HCT116 (cell line): ENCODE measurements at regions not wholly inside any gene's neighbourhood (a gene's known extent, or its start where the extent isn't known, plus 50 kb on each side); places are given as distances from the start of the nearest gene placed in this dataset.

Source experiments
- ATAC-seq: fragments of 200-7000 bp; cut with Tn5 transposase; 2 replicates; pipeline ENCODE4 v1.9.1; 2020; ENCODE audit warnings: mild to moderate bottlenecking, moderate library complexity
- BruUV-seq: library from RNA; stranded (reverse); fragments of 400-500 nt; replicated peaks from 2 replicates; lab custom pipeline; 2021; lab: Mats Ljungman, UMichigan
- CTCF ChIA-PET: fragments of 300-600 bp; sonication (Branson Sonifier 250); formaldehyde crosslinking; loops from one replicate; lab custom pipeline; 2021; ENCODE audit warnings: antibody characterized with exemption; lab: Charles Lee
- POLR2A ChIA-PET: fragments of 300-600, 350-600 bp; sonication (Branson Sonifier 250); formaldehyde crosslinking; loops from one replicate; lab custom pipeline; 2021; ENCODE audit warnings: antibody characterized with exemption; lab: Charles Lee
- RAD21 ChIA-PET, 2 experiments: fragments of 300-600 bp; sonication (Branson Sonifier 250); formaldehyde crosslinking; loops; one replicate each; lab custom pipeline; 2023; ENCODE audit warnings: low total read pairs in 2 of 2; ENCODE audit not compliant: uncharacterized antibody in 2 of 2, unreplicated experiment in 2 of 2, low non-redundant PET in 1 of 2; lab: Charles Lee
- DNase-seq: peaks from one replicate; pipeline ENCODE4 v3.0.0-alpha.2; 2010; ENCODE audit warnings: low read depth, low spot score
- H2AFZ ChIP-seq: fragments of 200-600 bp; shearing (Covaris generic), sonication (generic); 2 replicates; pipeline ENCODE4 v1.6.1; 2017; ENCODE audit warnings: low read depth, mixed run types, mixed read lengths, antibody characterized with exemption, low read length; ENCODE audit not compliant: poor library complexity, severe bottlenecking
- H3K27ac ChIP-seq: 2 replicates; pipeline ENCODE4 v1.5.1; 2012; ENCODE audit warnings: low read depth, low read length
- H3K27me3 ChIP-seq: fragments of 200-600 bp; sonication (generic); 2 replicates; pipeline ENCODE4 v1.6.1; 2016; ENCODE audit warnings: mixed run types, low read length, mixed read lengths; ENCODE audit not compliant: insufficient read depth
- H3K36me3 ChIP-seq, 2 experiments: fragments of 200-500 bp in 1 of 2; fragments of 200-600 bp in 1 of 2; sonication (Bioruptor generic) in 1 of 2; sonication (generic) in 1 of 2; 2 replicates each; pipeline versions ENCODE4 v1.5.1 to v1.6.1; 2014 to 2016; ENCODE audit warnings: low read length in 2 of 2, inconsistent platforms in 1 of 2, mixed read lengths in 1 of 2, mixed run types in 1 of 2; ENCODE audit not compliant: insufficient read depth in 2 of 2, control insufficient read depth in 1 of 2
- H3K4me1 ChIP-seq, 2 experiments: fragments of 200-600 bp in 1 of 2; sonication (generic) in 1 of 2; 2 replicates each; pipeline versions ENCODE4 v1.5.1 to v1.6.1; 2012 to 2017; ENCODE audit warnings: low read length in 2 of 2, inconsistent platforms in 1 of 2, mild to moderate bottlenecking in 1 of 2, mixed read lengths in 1 of 2, mixed run types in 1 of 2, moderate library complexity in 1 of 2; ENCODE audit not compliant: insufficient read depth in 2 of 2, control insufficient read depth in 1 of 2
- H3K4me2 ChIP-seq: fragments of 200-600 bp; sonication (generic); 2 replicates; pipeline ENCODE4 v1.6.1; 2017; ENCODE audit warnings: mixed run types, low read length, mixed read lengths
- H3K4me3 ChIP-seq, 2 experiments: fragments of 200-600 bp in 1 of 2; sonication (generic) in 1 of 2; replicated peaks in 1 of 2; 2 replicates each; pipeline ENCODE4 v1.5.1; 2011 to 2016; ENCODE audit warnings: low read length in 2 of 2, control low read depth in 1 of 2, low read depth in 1 of 2, mild to moderate bottlenecking in 1 of 2, mixed read lengths in 1 of 2, mixed run types in 1 of 2
- H3K79me2 ChIP-seq: fragments of 200-600 bp; sonication (generic); 2 replicates; pipeline ENCODE4 v1.6.1; 2017; ENCODE audit warnings: mild to moderate bottlenecking, mixed run types, low read length, moderate library complexity, mixed read lengths; ENCODE audit not compliant: insufficient read depth
- H3K9ac ChIP-seq: fragments of 200-600 bp; sonication (generic); 2 replicates; pipeline ENCODE4 v1.6.1; 2016; ENCODE audit warnings: low read length, mixed read lengths
- H3K9me2 ChIP-seq: fragments of 200-600 bp; sonication (generic), shearing (Covaris generic); 2 replicates; pipeline ENCODE4 v1.6.1; 2017; ENCODE audit warnings: mixed run types, mild to moderate bottlenecking, moderate library complexity; ENCODE audit not compliant: insufficient read depth
- H3K9me3 ChIP-seq, 2 experiments: fragments of 200-500 bp in 1 of 2; fragments of 200-600 bp in 1 of 2; sonication (Bioruptor generic) in 1 of 2; sonication (generic) in 1 of 2; 2 replicates each; pipeline ENCODE4 v1.6.1; 2014 to 2017; ENCODE audit warnings: low read length in 2 of 2, mixed read lengths in 2 of 2, inconsistent platforms in 1 of 2, low read depth in 1 of 2, mild to moderate bottlenecking in 1 of 2, mixed run types in 1 of 2, moderate library complexity in 1 of 2; ENCODE audit not compliant: control insufficient read depth in 1 of 2, insufficient read depth in 1 of 2
- H4K20me1 ChIP-seq: fragments of 200-600 bp; sonication (generic), shearing (Covaris generic); 2 replicates; pipeline ENCODE4 v1.6.1; 2017; ENCODE audit warnings: mixed run types, mild to moderate bottlenecking, moderate library complexity; ENCODE audit not compliant: insufficient read depth
- CTCF ChIP-seq, 3 experiments: fragments of 200-600 bp in 1 of 3; sonication (generic) in 1 of 3; IDR thresholded peaks in 2 of 3; conservative IDR thresholded peaks in 1 of 3; 2 replicates each; pipeline ENCODE4 v1.5.1; 2012 to 2017; ENCODE audit warnings: low read depth in 2 of 3, low read length in 2 of 3, antibody characterized with exemption in 1 of 3, borderline replicate concordance in 1 of 3, control low read depth in 1 of 3, mild to moderate bottlenecking in 1 of 3, mixed read lengths in 1 of 3, mixed run types in 1 of 3, moderate library complexity in 1 of 3; ENCODE audit not compliant: insufficient read depth in 1 of 3
- ELF1 ChIP-seq: IDR thresholded peaks from 2 replicates; pipeline ENCODE4 v1.6.1; 2012; ENCODE audit warnings: low read depth, borderline replicate concordance
- JUND ChIP-seq: IDR thresholded peaks from 2 replicates; pipeline ENCODE4 v1.6.1; 2012
- POLR2A ChIP-seq: IDR thresholded peaks from 2 replicates; pipeline ENCODE4 v1.7.0; 2011; ENCODE audit warnings: borderline replicate concordance; ENCODE audit not compliant: insufficient read depth, insufficient read length; ENCODE audit errors: extremely low read depth
- POLR2AphosphoS5 ChIP-seq: IDR thresholded peaks from 2 replicates; pipeline ENCODE4 v1.6.1; 2011; ENCODE audit warnings: mild to moderate bottlenecking, low read depth, low read length, moderate library complexity
- SIN3A ChIP-seq: IDR thresholded peaks from 2 replicates; pipeline ENCODE4 v1.6.1; 2012; ENCODE audit warnings: low read depth
- SP1 ChIP-seq: IDR thresholded peaks from 2 replicates; pipeline ENCODE4 v1.6.1; 2012; ENCODE audit warnings: low read depth
- SRF ChIP-seq: IDR thresholded peaks from 2 replicates; pipeline ENCODE4 v1.6.1; 2012; ENCODE audit warnings: low read depth
- ZBTB33 ChIP-seq: IDR thresholded peaks from 2 replicates; pipeline ENCODE4 v1.6.1; 2011; ENCODE audit warnings: mild to moderate bottlenecking, low read length, moderate library complexity; ENCODE audit not compliant: insufficient replicate concordance; ENCODE audit errors: extremely low read depth
- ZNF274 ChIP-seq: fragments of 200-500 bp; sonication (Bioruptor generic); IDR thresholded peaks from 2 replicates; pipeline ENCODE4 v1.6.1; 2014; ENCODE audit warnings: mild to moderate bottlenecking, low read depth, low read length, inconsistent platforms
- intact Hi-C: fragments of 100-400 bp; cut with micrococcal nuclease; formaldehyde crosslinking; loops from 2 replicates; pipeline ENCODE4 v1.10.0; 2022

GRCh38 chr11:97934572-97935208 lies 1086.1 kb upstream of the CNTN5 start:
- TF ChIP-seq POLR2A (no peak), JUND (no peak), CTCF (IDR thresholded peaks at IDR 0.05 in 2 of 3, conservative IDR thresholded peaks at IDR 0.05 in 1 of 3; ENCODE audit: borderline replicate concordance in 1 of 3, insufficient read depth in 1 of 3, low read depth in 2 of 3, low read length in 2 of 3) (no peak), SRF (no peak), ELF1 (no peak), ZBTB33 (no peak), SP1 (no peak), POLR2AphosphoS5 (no peak), SIN3A (no peak), ZNF274 (no peak)
- ATAC-seq (no peak), DNase-seq (no peak)
- H2AFZ ChIP-seq = no peak overlapping the region
- no peaks in the 10 kb centered on the region for H3K9me2 ChIP-seq
- POLR2A ChIA-PET = no interaction called here
- no peaks in the 10 kb centered on the region for H3K79me2 ChIP-seq
- H3K4me3 ChIP-seq = no peak overlapping the region
- intact Hi-C loops = no loop called here
- no TSS peak for BruUV-seq
- no peaks in the 10 kb centered on the region for H3K27me3 ChIP-seq
- no peaks in the 10 kb centered on the region for H3K36me3 ChIP-seq
- CTCF ChIA-PET = no interaction called here
- RAD21 ChIA-PET = no interaction called here
- H4K20me1 ChIP-seq = no peaks in the 10 kb centered on the region
- H3K9ac ChIP-seq = no peak overlapping the region
- no peak overlapping the region for H3K4me2 ChIP-seq
- no peak overlapping the region for H3K27ac ChIP-seq
- peaks cover 11 to 18% of the 10 kb centered on the region in 2 experiments; a peak in 3 of 4 replicates for H3K9me3 ChIP-seq
- no peaks in the 10 kb centered on the region for H3K4me1 ChIP-seq
